GM21447 (cell line): ENCODE measurements at regions not wholly inside any gene's neighbourhood (a gene's known extent, or its start where the extent isn't known, plus 50 kb on each side); places are given as distances from the start of the nearest gene placed in this dataset.

ENCODE experiments used
- ATAC-seq: cut with Tn5 transposase; IDR thresholded peaks from one replicate; pipeline ENCODE4 v1.9.1; 2021; ENCODE audit not compliant: unreplicated experiment

DNA sequence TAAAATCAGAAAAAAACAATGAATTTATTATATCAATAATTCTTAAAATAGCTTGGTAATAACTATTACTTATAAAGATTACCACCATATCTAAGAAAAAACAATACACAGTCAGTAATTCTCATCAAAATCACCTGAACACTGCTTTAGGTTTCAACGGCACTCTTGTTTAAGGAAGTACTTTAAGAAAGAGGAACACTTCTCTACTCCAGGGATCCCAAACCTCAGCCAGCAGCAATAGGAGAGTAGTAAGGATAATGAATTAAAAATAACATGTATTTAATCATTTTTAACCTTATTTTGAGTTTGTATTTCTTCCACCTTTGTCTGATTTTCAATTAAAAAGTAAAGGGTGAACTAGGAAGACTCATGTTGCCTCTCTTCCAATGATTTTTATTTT is 494.0 kb upstream of the NR2F2 start:
- ATAC-seq: no peak

DNA sequence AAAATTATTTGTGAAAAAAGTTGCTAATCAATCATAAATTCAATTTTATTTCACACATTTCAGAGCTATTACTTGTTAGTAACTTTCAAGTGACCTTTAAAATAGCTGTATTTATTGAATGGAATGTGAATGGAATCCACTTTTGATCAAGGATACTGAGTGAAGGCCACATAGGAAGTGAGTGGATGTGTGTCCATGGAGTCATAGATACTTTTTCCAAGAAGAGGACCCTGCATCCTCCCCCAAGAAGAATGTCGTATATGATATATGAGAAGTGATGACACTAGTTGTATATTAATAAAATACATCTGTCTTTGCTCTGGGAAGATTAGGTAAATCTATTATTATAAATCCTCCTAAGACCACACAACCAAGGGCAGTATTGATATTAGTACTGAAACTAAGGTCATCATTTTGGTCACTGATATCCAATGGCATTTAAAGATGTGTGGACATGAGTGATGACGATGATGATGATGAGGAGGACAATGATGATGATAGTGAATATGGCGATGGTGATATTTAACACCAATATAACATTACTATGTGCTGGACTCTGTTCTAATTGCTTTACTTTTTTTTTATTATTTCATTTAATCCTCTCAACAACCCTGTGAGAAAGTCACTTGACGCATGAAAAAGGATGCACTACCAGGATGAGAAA is 493.0 kb upstream of the NR2F2 start:
- no peak for ATAC-seq

DNA sequence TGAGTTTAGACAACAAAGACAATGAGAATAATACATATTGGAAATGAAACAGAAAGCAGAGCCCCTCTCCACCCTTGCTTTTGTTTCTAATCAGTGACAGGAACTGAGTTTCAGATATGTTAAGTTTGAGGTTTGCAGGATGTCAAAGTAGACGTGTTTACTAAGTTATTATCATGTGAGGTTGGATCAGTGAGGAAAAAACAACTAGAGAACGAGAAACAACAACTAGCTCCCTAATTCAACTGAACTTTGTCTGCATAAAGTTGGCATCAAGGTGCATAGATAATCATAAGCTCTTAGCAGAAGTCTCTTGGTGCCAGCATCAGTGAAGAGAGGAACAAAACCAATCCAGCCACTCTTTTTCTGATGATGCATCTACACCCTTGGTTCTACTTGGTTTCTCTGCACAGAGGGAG is 491.1 kb upstream of the NR2F2 start:
- ATAC-seq: peak; percentile 98

DNA sequence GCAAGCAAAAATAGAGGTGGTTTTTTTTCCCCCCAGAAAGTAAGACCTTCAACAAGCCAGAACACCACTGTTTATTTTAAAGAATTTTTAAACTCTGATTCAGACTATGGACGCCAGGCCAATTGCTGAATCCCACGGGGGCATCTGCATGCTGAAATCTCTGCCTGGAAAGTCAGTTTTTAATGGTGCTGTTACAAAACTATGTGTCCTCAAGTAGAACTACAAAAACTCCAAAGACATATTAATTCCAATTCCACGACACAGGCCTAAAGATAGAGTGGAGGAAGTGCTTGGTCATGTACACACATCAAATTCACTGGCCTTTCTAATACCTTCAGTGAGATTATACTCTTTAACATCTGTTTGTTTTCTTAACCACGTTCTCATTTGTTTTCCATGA is 490.5 kb upstream of the NR2F2 start:
- ATAC-seq: no peak

DNA sequence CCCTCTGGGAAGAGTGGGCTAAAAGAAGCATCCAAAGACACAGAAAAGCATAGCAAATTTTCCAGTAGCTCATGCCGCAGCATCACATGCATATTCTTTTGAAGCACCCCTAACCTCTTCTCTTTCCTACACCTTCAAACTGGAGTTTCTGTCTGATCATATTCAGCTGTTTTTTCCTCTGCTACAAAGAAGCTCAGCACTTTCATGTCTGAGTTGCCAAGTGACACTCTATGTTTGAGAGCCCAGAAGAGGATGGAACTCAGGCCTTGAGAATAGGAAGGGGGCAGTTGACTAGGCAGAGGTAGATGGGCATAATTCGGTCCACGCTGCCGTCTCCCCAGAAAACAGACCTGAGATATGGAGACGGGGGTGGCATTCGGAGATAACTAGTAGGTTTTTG is 489.6 kb upstream of the NR2F2 start:
- ATAC-seq: no peak

DNA sequence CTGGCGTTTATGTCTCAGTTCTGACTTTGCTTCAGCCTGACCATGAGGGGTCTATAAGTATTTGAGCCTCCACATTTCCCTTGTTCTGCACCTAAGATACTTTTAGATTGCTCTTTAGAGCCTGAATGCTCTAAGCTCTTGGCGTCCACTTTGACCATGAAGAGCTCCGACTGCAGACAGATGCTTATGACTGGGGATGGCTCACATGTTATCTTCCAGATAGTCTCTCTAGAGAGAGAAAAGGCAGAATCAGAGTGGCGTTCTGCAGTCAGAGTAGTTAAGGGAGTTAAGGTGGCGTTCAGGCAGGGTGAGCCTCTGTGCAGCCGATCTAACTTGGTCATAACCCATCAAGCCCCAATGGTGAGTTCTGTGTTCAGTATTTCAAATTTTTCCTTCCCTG is 487.9 kb upstream of the NR2F2 start:
- no peak for ATAC-seq

DNA sequence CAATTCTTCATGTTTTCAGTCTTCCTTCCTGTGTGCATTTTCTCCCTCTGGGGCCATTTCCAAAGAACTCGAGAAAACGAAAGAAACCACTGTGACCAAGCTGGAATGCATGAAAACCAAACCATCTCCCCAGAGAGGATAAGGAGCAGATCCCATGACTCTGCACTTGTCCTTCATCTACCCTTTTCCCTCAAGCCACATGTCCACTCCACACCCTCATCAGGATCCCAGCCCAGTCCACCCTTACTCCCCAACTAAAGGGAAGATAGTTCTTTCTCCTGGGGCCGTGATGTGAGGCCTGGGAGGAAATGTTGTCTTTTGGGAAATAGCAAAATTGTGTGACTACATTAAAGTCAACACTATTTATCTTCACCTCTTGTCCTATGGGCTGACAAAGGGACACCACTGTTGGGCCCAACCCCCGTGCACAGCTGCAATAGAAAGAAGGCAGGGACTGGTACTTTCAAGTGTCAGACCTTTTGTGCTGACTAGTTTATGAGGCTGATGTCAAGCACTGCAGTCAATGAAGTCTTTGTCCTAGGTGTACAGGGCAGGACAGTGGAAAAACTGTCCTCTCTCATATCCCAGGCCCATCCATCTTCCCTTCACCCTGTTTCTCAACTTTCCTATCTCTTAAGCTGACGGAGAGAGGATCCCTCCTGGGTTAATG is 487.1 kb upstream of the NR2F2 start:
- no peak for ATAC-seq

DNA sequence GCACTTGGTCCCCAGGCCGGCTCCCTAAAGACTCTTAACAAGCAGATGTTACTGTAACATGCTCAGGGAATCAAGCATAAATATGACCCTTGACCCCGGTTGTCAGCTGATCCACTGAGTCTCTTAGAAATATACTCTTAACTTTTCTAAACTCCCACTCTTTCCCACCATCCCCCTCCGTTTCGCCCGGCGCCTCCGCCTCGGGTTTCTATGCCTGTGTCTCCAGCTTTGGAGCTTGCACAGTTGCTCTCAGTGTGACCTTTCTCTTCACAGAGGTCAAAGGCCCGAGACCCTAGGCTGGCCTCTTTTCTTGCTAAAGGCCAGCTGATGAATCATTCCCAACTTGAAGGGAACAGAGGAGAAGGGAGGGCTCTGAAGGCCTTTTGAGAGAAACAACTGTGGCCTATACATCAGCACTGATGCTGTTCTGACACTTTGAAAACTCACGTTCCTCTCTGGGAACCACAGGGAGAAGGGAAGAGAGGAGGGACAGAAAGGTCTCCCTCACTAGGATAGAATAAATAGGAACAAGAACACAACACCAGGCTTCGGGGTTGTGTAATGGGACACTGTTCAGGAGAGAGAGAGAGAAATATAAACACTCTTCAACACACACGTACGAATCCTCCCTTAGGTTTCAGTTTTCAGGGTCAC is 484.5 kb upstream of the NR2F2 start:
- ATAC-seq: no peak

DNA sequence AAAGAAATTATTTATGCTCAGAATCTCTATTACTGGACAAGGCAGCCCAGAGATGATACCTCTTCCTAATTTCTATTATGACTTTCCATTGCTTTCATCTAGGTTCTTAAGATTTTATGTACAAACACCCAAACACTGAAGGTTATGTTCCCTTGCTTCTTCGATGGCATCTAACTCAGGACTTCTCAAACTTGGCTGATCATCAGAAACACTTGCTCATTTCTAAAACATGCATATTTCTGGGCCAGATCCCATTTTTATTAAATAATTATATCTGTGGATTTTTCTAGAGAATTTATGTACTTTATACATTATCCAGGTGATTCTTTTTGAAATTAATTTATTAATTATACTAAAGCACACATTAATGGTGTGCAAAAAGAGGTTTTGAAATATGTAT is 482.4 kb upstream of the NR2F2 start:
- ATAC-seq: no peak

DNA sequence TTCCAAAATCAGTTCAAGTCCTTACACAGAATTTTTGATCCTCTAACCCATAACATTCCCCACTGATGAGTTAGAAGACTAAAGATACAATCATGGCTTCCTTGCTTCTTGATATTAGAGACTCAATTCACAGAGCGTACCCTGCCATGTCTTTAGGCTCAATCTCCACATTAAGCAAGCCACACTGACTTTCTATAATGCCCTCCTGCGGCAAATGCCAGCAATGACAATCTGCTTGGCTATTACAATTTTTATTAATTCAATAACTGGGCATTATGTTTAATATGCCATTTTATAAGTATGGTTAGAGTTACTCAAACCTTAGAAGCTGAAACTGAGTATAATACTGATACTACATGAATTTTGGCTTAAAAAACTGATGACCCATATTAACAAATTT is 479.7 kb upstream of the NR2F2 start:
- no peak for ATAC-seq

DNA sequence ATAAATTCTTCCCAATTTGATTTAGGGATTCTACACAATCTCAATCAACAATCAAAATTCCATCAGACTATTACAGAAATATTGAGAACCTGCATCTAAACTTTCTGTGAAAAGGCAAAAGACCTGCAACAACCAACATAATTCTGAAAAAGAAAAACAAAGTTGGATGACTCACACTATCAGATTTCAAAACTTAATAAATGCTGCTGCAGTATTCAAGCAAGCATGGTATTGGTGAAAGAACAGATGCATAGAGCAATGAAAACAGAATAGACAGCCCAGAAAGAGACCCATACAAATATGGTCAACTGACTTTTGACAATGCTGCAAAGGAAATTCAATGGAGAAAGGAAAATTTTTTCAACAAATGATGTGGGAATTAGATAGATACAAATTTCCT is 477.1 kb upstream of the NR2F2 start:
- ATAC-seq: no peak

DNA sequence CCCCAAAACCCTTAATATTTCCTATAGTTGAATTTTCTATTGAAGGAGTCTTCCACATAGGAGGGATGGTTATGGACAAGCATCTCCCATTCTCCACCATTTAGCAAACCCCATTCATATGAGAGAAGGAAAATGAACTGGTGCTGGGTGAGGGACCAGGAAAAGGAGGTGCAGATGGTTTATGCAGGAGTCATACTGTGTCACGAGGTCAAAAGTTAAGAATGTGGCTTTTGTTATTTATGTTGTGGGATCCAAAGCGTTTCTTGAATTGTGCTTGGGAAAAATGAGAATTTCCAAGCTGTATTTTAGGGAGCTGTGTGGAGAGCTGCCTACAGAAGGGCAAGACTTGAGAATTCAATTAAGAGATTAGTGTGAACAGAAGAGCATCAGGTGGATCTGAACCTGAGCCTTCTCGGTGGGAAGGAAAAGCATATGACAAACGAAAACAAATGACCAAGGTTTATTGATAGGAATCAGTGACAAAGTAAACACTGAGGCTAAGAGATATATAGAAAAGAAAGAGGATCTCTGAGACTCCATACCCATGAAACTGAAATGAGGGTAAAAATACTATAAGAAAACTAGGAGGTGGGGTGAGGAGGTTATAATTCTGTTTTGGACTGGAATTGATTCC is 473.3 kb upstream of the NR2F2 start:
- ATAC-seq: no peak

DNA sequence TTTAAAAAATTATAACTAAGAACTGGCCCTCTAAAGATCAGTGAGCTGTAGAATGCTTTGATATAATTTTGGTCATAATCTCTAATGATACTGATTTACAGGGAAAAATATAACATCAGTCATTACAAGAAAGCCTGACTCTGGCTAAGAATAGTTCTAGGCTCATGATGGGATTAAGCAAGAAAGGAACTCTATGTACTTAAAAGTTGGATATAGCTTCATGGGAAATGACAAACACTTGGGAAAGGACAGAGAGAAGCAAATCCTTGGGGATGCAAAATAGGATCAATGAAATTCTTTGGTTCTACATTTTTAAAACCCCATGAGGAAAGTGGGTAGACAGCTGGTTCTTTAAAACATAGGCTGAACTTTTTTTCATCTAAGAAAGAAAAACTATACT is 472.7 kb upstream of the NR2F2 start:
- ATAC-seq: no peak

DNA sequence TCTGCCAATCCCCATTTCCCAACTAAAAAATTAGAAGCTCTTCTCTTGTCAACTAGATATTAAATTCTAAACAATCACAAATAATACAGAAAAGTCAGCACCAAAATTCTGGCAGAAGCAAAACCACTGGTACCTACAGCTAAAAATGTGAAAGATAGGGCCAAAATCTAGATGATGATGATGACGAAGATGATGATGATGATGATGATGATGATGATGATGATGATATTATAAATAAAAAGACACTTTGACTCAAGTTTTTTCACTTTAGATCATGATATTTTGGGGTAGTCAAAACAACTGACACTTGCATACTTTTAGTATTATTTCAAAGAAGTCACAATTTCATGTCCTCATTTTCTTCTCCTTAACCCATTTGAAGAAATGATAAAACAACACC is 470.1 kb upstream of the NR2F2 start:
- ATAC-seq: no peak

DNA sequence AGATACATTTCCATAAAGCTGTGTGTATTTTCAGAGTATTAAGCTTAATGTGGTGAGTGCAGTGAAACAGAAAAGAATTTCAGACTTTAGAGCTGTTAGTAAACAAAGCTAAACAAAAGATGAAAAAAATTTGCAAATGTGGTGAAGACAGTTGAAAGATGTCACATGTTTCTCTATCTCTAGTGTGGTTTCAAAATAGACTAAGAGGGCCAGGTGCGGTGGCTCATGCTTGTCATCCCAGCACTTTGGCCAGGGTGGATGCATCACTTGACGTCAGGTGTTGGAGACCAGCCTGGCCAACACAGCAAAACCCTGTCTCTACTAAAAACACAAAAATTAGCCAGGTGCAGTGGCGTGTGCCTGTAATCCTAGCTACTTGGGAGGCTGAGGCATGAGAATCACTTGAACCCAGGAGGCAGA is 466.0 kb upstream of the NR2F2 start:
- ATAC-seq: no peak

DNA sequence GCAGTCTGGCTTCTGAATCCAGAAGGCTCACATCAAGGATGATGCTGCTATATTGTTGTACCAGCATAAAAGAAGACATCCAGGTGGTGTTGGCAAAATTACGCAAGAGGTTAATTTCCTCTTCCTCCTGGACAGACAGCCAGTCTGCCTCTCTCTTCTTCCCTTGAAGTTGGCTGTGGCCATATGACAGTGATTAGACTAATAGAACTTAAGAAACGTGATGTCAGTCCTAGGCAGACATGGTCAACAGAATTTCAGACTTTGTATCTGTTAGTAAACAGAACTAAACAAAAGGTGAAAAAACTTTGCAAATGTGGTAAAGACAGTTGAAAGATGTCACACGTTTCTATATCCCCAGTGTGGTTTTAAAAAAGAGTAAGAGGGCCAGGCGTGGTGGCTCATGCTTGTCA is 465.2 kb upstream of the NR2F2 start:
- ATAC-seq: no peak

DNA sequence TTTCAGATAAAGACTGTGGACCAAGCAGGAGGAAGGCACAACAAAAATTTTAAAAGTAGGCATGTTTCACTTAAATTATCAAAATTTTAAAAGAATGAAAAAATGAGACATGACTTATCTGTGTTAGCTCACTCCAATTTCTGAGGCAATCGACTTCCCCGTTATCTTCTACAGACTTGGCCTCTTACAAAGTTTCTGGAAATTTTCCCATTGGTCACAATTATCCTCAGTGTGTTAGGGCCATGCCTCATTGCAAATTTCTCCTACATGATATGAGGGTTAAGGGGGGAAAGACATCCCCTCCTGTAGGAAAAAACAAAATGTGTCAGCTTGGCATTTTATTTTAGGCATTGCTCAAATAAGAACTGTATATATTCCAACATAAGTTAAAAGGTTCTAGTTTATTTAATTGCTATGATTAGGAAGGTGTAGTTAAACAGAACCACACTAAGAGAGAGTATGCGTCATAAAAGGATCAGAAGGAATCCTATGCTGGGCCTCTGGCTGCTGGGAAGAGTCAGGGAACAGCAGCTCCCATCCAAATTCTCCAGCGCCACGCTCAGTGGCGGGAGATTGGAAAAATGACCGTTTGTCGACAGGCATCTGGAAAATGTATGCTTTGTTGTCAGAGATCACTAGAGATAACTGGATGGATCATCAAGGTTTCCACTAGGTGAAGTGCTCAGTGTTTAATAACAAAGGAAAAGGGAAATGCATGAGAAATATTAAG is 463.6 kb upstream of the NR2F2 start:
- ATAC-seq: no peak

DNA sequence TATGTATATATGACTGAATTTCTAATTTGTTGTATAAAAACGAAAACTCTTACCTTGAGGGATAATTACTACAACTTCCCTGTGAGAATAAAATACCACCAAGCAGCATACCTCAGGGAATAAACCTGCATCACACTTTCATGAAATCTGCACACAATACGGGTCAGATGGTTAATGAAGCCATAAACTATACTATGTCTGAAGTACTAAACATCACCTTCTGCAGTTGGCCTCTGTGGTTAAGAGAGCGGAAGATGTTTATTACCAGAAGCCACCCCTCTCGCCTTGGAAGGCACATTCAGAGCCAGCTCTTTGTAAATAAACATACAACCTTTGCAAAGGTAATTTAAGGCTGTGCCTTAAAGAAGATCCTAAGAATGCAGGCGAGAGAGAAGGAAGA is 462.1 kb upstream of the NR2F2 start:
- no peak for ATAC-seq

DNA sequence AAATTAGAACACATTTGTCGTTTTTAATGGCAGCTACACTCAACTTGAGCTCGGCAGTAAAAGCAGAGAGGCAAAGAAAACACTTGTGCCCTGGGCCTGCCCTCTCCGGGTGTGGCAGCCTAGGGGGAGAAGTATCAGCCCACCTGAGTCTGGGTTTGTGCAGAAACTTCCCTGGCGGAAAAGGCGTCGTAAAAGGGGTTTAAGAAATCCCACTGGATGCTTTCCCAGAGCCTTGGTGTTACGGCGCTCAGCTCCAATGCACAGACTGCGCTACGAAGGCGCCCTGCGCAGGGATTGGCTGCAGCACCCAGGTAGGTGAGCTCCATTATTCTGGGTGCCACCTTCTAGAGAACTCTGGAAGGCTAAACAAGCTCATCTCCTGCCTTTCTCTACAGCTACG is 461.5 kb upstream of the NR2F2 start:
- no peak for ATAC-seq

DNA sequence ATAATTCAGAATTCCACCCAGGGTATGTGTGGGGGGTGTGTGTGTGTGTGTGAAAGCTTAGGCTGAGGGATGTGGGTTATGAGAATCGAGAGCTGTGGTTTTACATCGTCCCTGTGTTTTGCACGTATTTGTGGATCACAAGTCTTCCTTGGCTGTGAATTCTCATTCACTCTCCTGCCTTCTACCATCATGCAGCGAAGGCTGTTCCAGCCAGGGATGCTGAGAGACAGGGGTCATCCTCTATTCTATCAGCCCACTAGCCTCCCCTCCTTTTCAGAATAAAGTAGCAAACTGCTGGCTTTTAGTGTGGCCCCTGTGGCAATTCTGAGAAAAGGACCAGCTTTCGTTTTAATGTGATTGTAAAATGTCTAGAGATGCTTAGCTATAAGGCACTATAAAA is 460.6 kb upstream of the NR2F2 start:
- ATAC-seq: no peak

DNA sequence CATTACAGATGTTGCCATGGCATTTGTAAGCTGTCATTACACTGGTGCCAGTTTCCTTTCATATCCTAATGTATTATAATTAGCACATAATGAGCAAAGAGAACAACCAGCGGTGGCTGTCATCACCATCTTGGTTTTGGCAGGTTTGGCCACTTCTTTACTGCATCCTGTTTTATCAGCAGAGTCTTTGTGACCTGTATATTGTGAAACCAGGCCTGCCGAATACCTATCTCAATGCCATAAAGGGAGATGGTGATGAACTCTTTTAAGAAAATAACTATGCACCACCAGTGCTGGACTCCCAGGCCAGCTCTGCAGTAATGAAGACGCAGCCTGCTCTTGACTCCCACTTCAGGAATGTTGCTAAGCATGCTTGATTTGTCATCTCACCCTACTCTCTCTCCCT is 458.1 kb upstream of the NR2F2 start:
- no peak for ATAC-seq
